GM19035 (cell line): ENCODE measurements at regions not wholly inside any gene's neighbourhood (a gene's known extent, or its start where the extent isn't known, plus 50 kb on each side); places are given as distances from the start of the nearest gene placed in this dataset.

Experiments used
- ATAC-seq: cut with Tn5 transposase; IDR thresholded peaks from one replicate; pipeline ENCODE4 v1.9.1; 2021; ENCODE audit not compliant: unreplicated experiment

- no peak for ATAC-seq
Measured at GRCh38 chr11:130817330-130817944, 98.8 kb downstream of the SNX19 start.

- ATAC-seq = no peak
Measured at GRCh38 chr11:130819625-130820024, 96.7 kb downstream of the SNX19 start.
